ENCODE measurements at regions not wholly inside any gene's neighbourhood (a gene's known extent, or its start where the extent isn't known, plus 50 kb on each side); places are given as distances from the start of the nearest gene placed in this dataset.

GRCh38 chr7:122199171-122199570, 55.1 kb upstream of the AASS start:
- no peak overlapping the region for H3K4me3 ChIP-seq (replicated peaks in 1 of 3; ENCODE audit: insufficient read depth in 1 of 3, low read depth in 2 of 3, low read length in 3 of 3)
- no peaks in the 10 kb centered on the region for H3K4me1 ChIP-seq (ENCODE audit: insufficient read depth, low read length)
- no peaks in the 10 kb centered on the region for H4K20me1 ChIP-seq (ENCODE audit: insufficient read depth, low read length)
- no peaks in the 10 kb centered on the region for H3K79me2 ChIP-seq (ENCODE audit: insufficient read depth, low read length)
- no peak for DNase-seq (ENCODE audit: low spot score)
- BruUV-seq (replicated peaks): no TSS peak
- H3K9ac ChIP-seq (ENCODE audit: insufficient read depth, low read depth, low read length): no peak overlapping the region
- H3K36me3 ChIP-seq (replicated peaks in 1 of 2; ENCODE audit: control insufficient read depth in 1 of 2, insufficient read depth in 2 of 2, low read length in 2 of 2): no peaks in the 10 kb centered on the region
- H3K27ac ChIP-seq (ENCODE audit: extremely low read length, insufficient read depth, low read length): no peak overlapping the region
- ATAC-seq: no peak
- intact Hi-C loops (cut with micrococcal nuclease; ENCODE audit: unreplicated experiment) (no loop called here), in situ Hi-C loops (cut with HindIII; ENCODE audit: extremely low pct_ligation_motif_present, low pct_unique_long_range_greater_than_20kb) (no loop called here)
- H3K9me3 ChIP-seq (ENCODE audit: low read length): no peaks in the 10 kb centered on the region
- ChIA-PET CTCF (ENCODE audit: low intra/inter-chr PET ratio, low total read pairs) (no interaction called here), POLR2A (no interaction called here)
- H2AFZ ChIP-seq (ENCODE audit: low read length): no peak overlapping the region
- H3K4me2 ChIP-seq (ENCODE audit: low read depth, low read length): no peak overlapping the region
- no peaks in the 10 kb centered on the region for H3K27me3 ChIP-seq (ENCODE audit: control insufficient read depth in 1 of 2, insufficient read depth in 2 of 2, low read length in 2 of 2)
- FAIRE-seq: no peak
- TF ChIP-seq ZNF781 (CRISPR knock-in tag; IDR thresholded peaks at IDR 0.05; ENCODE audit: borderline replicate concordance, not compliant biosample characterization) (no peak), MAZ (IDR thresholded peaks at IDR 0.05; ENCODE audit: borderline replicate concordance, low read depth, low read length) (no peak), MAZ (CRISPR knock-in tag; IDR thresholded peaks at IDR 0.05; ENCODE audit: low read depth) (no peak), ZNF83 (CRISPR knock-in tag; IDR thresholded peaks at IDR 0.05; ENCODE audit: borderline replicate concordance) (no peak), SOX13 (IDR thresholded peaks at IDR 0.05) (no peak), SOX13 (CRISPR knock-in tag; conservative IDR thresholded peaks at IDR 0.05 in 1 of 2, IDR thresholded peaks at IDR 0.05 in 1 of 2) (no peak), ZBTB46 (CRISPR knock-in tag; IDR thresholded peaks at IDR 0.05; ENCODE audit: borderline replicate concordance) (no peak), ATF4 (CRISPR knock-in tag; IDR thresholded peaks at IDR 0.05) (no peak), ZBTB8A (CRISPR knock-in tag; IDR thresholded peaks at IDR 0.05; ENCODE audit: borderline replicate concordance, low read depth) (no peak), ZNF616 (CRISPR knock-in tag; IDR thresholded peaks at IDR 0.05; ENCODE audit: low read depth) (no peak), SAP130 (CRISPR knock-in tag; IDR thresholded peaks at IDR 0.05; ENCODE audit: low read depth) (no peak), TP53 (CRISPR knock-in tag; conservative IDR thresholded peaks at IDR 0.05) (no peak), ZFX (CRISPR knock-in tag; IDR thresholded peaks at IDR 0.05; ENCODE audit: low read depth) (no peak), BRCA1 (CRISPR knock-in tag; IDR thresholded peaks at IDR 0.05) (no peak), PAWR (CRISPR knock-in tag; IDR thresholded peaks at IDR 0.05; ENCODE audit: borderline replicate concordance) (no peak), ZNF672 (CRISPR knock-in tag; IDR thresholded peaks at IDR 0.05) (no peak), KDM4B (CRISPR knock-in tag; IDR thresholded peaks at IDR 0.05) (no peak)
- TF ChIP-seq, protein P1, sequence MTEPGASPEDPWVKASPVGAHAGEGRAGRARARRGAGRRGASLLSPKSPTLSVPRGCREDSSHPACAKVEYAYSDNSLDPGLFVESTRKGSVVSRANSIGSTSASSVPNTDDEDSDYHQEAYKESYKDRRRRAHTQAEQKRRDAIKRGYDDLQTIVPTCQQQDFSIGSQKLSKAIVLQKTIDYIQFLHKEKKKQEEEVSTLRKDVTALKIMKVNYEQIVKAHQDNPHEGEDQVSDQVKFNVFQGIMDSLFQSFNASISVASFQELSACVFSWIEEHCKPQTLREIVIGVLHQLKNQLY (CRISPR knock-in tag; IDR thresholded peaks at IDR 0.05): no peak
